ENCODE measurements at regions not wholly inside any gene's neighbourhood (a gene's known extent, or its start where the extent isn't known, plus 50 kb on each side); places are given as distances from the start of the nearest gene placed in this dataset.

GRCh38 chr1:181295217-181295616 is 188.1 kb upstream of the CACNA1E start:
- TF ChIP-seq CTCF (conservative IDR thresholded peaks at IDR 0.05; ENCODE audit: low read depth, low read length): no peak
- DNase-seq (ENCODE audit: low read depth): no peak
- H3K4me3 ChIP-seq (ENCODE audit: low read length): no peak overlapping the region

DNA sequence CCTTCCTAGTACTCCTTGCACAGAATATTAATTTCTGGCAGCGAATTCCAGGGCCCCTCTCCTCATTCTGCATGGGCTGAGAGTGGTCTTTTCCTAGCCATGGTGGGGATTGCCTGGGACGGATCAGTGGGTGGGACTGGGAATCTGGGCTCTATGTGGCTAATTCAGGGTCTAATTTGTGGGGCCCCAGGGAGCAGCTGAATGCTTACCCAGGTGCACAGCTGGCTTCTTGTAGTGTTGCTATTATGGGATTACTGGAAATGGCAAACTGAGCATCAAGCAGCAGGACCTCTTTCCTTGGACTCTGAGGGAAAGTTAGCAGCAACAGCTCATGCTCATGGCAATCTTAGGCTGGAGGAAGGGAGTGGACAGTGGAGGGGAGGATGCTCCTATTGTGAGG is 187.1 kb upstream of the CACNA1E start:
- no peak for DNase-seq (ENCODE audit: low read depth)
- H3K4me3 ChIP-seq (ENCODE audit: low read length): no peak overlapping the region
- TF ChIP-seq CTCF (conservative IDR thresholded peaks at IDR 0.05; ENCODE audit: low read depth, low read length): no peak

GRCh38 chr1:181308098-181308497 is 175.2 kb upstream of the CACNA1E start:
- no peak for TF ChIP-seq CTCF (conservative IDR thresholded peaks at IDR 0.05; ENCODE audit: low read depth, low read length)
- no peak overlapping the region for H3K4me3 ChIP-seq (ENCODE audit: low read length)
- DNase-seq (ENCODE audit: low read depth): no peak

DNA sequence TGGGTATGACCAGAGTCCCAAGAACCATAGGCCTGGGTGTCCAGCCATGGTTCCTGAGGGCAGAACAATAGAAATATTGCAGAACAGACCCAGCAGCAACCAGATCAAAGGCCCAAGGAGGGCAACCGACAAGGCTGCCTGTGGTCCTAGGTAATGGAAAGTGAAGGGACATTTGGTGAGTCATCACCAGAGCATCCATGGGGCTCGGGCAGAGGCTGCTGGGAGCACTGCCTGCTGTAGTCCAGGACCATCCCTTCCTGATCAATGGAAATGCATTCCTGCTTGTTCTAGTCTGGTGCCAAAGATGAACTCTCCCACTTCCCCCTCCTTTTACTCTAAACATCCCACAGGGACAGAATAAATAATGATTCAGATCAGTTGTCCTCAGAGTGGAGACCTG is 172.8 kb upstream of the CACNA1E start:
- no peak for TF ChIP-seq CTCF (conservative IDR thresholded peaks at IDR 0.05; ENCODE audit: low read depth, low read length)
- no peak for DNase-seq (ENCODE audit: low read depth)
- no peak overlapping the region for H3K4me3 ChIP-seq (ENCODE audit: low read length)

- DNase-seq (ENCODE audit: low read depth): no peak
- no peak overlapping the region for H3K4me3 ChIP-seq (ENCODE audit: low read length)
- no peak for TF ChIP-seq CTCF (conservative IDR thresholded peaks at IDR 0.05; ENCODE audit: low read depth, low read length)
Observed at GRCh38 chr1:181312946-181313345, 170.4 kb upstream of the CACNA1E start.

DNA sequence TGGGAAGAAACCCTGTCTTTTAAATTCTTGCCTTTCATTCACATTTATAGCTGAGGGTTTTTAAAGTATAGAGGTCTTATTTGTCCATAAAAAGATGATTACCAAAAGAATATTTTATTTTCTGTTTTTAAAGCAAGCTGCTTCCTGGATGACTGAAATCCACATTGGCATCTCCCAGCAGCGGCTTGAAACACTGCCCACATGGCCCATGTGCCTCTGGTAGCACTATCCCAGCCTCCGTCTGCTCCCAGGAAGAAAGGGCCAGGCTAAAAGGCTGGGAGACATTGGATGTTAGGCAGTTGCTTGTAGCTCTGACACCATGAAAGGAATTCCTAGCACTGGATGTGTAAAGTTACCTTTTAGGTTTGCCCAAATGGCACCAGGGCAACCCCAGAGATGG is 169.9 kb upstream of the CACNA1E start:
- no peak overlapping the region for H3K4me3 ChIP-seq (ENCODE audit: low read length)
- no peak for TF ChIP-seq CTCF (conservative IDR thresholded peaks at IDR 0.05; ENCODE audit: low read depth, low read length)

GRCh38 chr1:181314010-181314409 is 169.3 kb upstream of the CACNA1E start:
- no peak for TF ChIP-seq CTCF (conservative IDR thresholded peaks at IDR 0.05; ENCODE audit: low read depth, low read length)
- DNase-seq (ENCODE audit: low read depth): no peak

More for the DNA sequence above, 169.9 kb upstream of the CACNA1E start:
- no peak for DNase-seq (ENCODE audit: low read depth)

More at GRCh38 chr1:181314010-181314409, 169.3 kb upstream of the CACNA1E start:
- H3K4me3 ChIP-seq (ENCODE audit: low read length): no peak overlapping the region

Data from retinal pigment epithelial cell (primary cell).